GM21447 (cell line): ENCODE measurements at regions not wholly inside any gene's neighbourhood (a gene's known extent, or its start where the extent isn't known, plus 50 kb on each side); places are given as distances from the start of the nearest gene placed in this dataset.

Experiments used
- ATAC-seq: cut with Tn5 transposase; IDR thresholded peaks from one replicate; pipeline ENCODE4 v1.9.1; 2021; ENCODE audit not compliant: unreplicated experiment

DNA sequence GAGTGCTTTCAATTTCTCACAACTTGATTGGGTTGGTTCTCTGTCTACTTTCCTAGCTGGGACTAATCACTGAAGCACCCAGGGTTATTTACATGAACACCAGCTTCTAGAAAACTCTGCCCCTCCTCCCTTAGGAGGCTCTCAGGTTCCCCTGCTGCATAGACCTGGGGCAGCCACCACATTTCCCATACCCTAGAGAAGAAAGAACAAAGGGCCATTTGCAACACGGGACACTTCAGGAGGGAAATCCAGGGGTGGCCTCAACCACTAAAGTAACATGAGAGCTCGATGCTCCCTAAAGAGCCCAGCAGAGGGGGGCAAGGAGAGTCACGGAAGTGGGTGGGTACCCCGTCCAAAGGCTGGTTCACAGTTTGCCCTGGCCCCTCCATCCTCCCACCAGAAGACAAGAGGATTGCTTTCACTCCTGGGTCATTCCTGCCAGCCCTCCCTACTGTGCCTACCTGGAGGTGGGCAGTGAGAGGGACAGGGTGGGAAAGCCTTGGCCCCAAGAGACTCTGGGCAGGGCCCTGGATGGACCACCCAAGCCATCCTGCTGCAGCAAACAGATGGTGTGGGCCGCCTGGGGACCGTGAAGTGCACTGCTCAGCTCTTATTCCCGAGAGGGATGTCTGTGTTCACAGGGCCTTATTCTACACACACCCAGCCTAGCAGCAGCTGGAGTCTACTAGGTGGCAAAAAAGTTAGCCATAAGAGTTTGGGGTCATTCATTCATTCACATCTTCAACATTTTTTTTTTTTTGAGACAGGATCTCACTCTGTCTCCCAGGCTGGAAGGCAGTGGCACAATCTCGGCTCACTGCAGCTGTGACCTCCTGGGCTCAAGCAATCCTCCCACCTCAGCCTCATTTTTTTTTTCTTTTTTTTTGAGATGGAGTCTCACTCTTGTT lies 392.1 kb downstream of the SOX9 start:
- ATAC-seq, result no peak

DNA sequence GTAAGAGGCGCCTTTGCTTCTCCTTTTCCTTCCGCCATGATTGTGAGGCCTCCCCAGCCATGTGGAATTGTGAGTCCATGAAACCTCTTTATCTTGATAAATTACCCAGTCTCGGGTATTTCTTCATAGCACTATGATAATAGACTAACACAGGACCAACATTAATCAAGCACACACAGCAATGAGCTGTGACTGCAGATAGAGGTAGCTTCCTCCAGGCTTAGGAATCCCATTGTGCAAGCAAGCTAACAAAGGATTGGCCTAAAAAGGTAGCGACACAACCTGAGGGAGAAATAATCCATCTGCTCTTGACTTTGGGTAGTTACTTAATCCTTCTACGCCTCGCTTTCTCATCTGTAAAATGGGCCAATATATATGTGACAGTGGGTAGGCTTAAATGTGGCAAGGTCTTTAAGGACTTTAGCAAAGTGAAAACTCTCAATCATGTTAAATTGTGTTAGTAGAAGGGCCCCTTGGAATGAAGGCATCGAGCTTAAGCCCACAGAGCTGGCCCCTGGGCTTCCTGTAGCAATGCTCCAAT lies 393.6 kb downstream of the SOX9 start:
- no peak for ATAC-seq

DNA sequence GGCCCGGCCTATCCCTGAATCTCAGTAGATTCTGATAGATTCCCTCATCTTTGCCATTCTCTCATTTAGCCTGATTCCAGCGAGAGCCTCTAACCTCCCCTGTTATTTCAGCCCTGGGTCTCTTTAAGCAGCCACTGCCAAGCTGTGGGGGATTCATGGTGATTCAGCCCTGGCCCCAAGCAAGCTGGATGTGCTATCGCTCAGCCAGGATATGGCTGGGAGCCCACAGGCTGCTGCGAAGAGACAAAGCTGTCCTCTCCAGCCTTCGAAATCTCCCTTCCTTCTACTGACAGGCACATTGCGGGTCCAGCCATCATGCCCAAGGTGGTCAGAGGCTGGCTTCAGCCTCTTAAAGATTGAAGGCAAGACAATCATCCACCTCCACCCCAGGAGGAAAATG lies 394.1 kb downstream of the SOX9 start:
- ATAC-seq, result no peak

DNA sequence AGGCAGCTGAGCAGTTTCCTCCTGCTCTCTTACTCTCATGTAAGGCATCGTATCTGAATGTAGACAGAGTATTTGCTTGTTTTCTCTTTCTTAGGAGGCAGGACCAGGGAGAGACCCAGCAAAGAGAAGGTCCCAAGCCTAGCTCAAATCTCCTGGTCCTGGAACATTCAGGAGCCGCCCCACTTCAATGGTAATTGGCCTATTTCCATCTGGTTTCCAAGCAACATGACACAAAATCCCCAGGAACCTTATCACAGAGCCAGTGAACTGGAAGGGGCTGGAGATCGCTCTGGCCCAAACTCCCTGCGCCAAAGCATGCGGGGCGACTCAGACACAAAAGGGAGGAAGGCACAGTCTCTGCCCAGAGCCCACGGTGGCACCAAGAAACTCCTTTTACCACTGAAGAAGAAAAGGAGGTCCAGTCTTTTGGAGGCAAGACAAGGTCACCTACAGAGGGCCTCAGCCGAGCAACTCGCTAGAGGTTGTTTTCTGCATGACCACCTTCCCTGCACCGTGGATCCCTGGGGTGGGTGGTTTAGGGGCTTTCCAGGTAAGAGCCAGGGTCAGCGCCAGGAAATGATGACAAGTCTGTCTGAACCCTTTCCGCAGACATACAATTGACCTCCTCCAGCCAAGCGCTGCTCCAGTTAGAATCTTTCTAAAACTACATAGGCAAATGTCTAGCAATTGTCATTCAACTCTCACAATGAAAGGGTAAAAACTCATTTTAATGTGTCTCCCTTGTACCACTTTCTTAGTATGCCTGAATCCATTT lies 394.7 kb downstream of the SOX9 start:
- ATAC-seq, result peak; percentile 34

DNA sequence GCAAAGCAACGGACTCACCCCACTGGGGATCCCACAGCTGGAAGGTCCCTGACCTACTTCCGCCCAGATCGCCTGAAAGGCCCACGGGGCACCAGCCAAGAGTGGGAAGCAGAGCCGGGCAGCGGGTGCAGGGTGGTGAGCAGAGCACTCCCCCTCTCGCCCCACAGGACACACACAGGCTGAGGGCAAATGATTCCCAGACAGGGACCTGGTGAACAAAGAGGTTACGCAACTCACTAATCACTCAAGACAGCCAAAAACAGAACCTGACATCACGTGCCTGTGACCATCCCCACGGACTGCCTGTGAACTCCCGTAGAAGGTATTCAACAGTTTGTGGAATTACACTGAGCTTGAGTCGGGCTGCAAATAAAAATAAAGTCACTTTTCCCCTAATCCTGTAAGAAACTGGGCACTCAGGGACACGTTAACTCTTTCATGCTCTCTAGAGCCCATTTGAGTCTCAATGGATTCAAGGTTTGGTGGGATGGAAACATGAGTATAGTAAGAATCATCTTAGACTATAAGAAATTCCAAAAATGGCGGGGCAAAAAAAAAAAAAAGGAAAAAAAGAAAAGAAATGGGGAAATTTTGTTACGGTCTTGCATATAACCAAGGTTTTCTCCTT lies 396.1 kb downstream of the SOX9 start:
- no peak for ATAC-seq

DNA sequence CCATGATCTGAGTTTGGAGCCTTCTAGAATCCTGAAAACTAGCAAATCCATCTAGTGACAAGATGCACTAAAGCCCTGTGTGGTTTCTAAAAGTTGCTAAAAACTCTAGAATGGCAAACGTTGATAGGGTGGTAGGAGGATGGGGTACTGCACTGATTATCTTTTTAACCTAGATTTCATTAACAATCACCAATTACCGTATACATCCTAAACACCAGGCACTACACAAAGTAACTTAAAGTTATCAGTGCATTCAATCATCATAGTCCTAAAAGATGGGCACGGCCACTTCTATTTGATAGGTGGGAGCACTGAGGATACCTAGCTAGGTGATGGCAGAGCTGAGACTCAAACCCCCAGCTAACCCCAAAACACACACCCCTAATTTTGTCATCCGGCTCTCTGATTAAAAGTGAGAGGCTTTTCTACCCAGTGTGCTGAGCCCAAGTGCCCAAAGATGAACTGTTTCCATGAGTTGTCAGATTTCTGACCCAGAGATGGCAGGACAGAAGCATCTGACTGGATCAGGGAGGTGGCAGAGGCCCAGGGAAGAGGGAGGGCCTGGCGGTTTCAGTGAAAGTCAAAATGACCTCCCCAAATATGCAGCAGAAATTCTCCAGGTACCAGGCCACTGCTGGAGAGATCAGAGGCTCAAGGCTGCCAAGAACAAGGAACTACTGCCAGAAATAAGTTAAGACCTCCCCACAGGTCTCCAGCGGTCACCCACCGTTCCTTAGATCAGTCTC lies 396.8 kb downstream of the SOX9 start:
- no peak for ATAC-seq

DNA sequence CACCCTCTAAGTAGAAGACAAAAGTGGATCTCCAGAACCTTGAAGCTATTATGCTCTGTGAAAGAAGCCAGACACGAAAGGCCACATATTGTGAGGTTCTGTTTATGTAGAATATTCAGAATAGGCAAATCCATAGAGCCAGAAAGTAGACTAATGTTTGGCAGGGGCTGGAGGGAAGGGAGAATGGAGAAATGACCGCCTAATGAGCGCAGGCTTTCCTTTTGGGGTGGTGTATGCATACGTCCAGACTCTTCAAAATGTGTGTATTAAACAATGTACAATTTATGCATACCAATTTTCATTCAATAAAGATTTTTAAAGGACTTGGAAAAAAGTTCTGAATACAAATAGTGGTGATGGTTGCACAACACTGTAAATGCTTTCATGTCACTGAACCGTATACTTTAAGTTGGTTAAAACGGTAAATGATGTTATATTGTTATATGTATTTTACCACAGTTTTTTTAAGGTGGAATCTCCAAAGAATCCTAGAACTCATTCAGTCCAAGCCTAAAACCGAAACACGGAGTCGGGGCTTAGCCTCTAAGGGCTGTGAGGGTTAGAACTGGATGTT lies 397.4 kb downstream of the SOX9 start:
- no peak for ATAC-seq

DNA sequence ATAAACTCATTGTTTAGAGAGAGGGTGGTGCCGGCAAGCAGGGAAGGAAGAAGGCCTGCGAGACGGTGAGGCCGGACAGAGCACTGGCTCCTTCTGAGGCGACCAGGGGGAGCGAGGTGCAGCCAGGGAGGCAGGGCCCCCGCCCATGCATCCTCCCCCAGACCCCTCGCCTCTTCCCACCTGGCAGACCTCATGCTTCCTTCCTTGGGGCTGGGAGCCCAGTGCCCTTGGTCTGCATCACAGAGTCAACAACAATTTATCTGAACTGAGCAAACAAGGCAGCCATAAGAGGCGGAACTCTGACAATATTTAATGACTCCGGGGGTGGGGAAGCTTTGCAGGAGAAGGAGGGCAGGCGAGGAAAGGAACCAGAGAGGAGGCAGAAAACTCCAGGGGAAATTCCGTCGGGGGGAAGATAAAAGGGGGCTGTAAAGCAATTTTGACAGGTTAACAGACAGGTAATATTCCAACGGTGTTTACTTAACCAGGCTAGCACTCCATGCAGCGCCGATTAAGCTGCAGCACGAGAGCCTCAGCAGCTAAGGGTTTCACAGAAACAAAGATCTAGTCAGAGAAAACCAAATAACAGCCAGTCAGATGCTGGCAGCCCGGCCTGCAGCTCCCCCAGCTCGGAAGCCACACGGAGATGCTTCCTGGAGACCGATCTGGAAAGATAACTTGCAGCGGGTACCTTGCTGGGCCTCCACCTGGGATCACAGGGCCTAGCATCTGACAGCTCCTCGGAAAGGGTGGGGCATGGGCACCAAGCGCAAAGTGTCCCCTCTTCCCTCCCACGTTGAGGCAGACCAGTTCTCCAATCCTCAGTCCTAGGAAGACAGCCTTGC lies 398.2 kb downstream of the SOX9 start:
- ATAC-seq, result no peak

DNA sequence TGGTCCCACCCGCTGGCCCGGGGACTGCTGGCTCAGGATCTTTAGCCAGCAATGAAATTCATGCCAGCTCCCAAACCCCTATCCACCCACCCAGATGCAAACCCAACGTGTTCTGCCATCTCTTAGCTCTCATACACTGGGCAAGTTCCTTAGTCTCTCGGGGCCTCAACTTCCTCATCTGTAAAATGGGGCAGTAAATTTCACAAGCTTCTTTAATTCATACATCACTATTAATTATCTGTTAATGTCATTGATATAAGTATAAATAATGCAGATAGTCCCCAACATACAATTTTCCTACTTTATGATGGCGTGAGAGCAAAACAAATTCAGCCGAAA lies 398.7 kb downstream of the SOX9 start:
- no peak for ATAC-seq

DNA sequence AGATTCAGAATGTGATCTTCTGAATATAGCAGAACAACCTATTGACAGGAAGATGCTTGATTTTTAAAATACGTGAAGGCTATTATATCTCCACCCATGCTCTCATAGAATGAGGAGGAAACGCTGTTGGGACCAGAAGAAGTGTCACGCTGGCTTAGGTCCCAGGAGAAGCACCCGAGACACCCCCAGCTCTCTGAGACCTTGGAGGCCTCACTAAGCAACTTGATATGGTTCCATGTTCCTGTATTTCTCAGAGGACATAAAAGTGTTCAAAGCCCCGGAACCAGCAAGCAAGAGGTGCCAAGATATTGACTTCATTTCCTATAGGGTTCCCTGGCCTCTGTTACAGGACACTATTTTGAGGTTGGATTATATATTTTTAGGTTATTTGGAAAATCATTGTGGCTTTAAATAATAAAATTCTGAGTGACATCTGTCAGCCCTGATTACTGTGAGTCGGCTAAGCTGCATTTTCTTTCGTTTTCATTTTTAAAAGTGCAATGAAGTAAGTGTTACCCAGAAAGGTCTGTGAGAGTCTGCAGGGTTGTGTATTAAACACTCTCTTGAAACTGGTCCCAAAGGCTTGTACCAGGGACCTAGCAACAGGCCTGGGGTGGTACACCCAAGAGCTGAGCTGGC lies 400.0 kb downstream of the SOX9 start:
- ATAC-seq, result no peak

DNA sequence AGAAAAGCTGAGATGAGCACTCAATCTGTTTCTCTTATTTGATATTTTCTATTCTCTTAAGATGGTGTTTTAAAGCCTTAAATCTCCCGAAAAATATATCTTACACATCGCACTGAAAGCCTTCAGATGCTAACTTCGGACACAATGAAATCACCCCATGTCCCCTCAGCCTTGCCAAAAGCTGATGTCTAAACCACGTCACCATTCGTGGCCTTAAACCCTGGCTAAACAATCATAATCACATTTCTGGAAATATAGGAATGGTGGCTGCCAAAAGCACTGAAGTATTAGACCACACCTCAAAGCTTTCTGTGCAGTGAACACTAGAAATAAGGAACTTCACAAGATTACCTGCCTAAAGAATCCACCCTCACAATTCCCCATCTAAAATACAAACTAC lies 402.7 kb downstream of the SOX9 start:
- no peak for ATAC-seq

DNA sequence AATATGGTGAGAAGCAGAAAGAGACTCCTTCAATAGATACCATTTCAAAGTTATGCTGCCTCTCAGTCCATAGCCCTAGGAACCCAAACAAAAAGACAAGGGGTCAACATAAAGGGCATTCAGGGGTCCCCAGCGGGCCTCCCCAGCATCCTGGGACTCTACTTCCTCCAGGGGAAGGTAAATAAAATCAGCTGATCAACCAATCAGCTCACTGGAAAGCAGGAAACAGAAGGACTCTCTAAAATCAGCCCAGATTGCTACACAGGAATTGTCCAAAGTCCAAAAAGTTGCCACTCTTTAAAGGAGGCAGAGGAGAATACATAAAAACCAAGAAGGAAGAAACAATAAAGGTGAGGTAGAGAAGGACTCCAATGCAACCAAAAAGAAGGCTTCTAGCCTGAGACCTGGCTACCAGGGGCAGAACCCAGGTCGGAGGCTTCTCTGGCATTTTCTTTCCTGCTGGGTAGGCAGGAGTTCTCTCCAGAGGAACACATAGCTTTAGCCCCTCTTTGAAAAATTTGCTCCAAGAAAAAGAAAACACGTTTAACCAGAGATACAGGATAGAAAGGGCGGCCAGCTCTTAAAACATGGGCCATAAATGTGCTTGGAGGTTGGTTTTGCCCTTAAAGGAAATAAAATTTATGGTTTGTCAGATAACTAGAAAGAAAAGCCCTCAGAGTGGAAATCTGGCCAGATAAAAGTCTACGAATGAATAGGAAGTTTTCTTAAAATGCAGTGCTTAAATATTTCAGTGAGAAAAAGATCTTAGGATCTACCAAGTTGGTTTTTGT lies 404.6 kb downstream of the SOX9 start:
- no peak for ATAC-seq

DNA sequence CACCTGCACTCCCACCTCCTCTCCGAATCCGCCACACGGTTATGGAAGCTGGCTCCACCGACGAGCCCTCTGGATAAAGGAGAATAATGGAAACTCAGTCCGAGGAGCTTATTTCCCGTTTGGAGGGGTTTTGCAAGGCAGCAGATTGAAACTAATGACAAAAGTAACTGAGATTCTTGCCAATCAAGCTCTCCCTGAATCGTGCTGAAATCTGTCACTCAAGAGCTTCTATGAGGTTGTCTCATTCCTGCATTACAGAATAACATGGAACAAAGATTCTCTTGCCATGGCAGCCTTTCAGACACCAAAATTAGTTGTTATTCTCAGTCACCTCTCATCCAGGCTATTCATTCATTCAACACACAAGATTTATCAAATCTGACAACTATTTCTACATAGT lies 405.9 kb downstream of the SOX9 start:
- no peak for ATAC-seq

DNA sequence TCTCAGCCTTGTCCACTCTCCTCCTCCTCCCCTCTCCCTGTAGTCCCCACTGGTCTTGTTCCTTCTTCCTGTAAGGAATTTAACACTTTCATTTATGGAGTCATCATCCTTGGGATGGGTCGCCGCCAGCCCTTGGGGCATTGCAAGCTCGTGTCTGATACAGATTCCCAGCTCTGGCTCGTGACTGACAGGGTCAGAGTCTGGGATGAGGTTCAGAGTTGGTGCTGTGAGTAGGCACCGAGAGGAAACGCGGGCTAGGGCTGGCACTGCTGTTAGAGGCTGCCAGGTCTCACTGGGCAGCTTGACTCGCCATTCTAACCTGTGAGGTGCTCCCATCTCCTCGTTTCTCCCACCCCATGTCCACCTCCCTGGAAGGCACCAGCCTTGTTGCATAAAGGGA lies 407.0 kb downstream of the SOX9 start:
- no peak for ATAC-seq

DNA sequence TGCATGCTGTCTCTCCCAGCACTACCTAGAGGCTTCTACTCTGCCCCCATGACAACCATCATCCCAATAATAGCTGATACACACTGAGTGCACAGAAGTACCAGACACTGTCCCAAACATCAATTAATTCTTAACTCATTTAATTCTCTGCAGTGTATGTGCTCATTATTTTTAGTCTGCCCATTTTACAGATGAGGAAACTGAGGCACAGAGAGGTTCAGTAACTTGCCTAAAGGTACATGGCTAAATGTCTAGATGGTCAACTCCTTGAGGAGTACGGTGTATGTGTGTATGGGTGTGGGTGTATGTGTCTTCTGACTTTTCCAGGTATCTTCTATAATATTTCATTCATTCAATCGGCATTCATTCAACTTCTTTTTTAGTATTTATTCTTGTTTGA lies 407.9 kb downstream of the SOX9 start:
- ATAC-seq, result no peak

DNA sequence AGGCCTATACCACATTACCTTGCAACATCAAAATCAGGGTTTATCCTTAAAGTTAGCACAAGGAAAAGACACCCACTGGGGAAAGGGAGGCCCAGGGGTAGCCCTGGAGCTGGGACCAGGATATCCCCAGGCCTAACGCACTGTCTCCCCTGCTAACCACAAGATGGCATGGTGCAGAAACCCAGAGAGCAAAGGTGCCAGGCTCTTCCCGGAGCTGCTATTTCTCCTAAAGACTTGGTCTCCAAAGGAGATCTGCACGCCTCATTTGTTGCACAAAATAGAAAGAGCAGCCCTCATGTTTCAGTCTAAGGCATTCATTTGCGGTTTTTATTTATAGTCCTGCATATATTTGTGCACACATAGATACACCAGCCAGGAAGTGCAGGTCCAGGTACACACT lies 408.6 kb downstream of the SOX9 start:
- ATAC-seq, result no peak

DNA sequence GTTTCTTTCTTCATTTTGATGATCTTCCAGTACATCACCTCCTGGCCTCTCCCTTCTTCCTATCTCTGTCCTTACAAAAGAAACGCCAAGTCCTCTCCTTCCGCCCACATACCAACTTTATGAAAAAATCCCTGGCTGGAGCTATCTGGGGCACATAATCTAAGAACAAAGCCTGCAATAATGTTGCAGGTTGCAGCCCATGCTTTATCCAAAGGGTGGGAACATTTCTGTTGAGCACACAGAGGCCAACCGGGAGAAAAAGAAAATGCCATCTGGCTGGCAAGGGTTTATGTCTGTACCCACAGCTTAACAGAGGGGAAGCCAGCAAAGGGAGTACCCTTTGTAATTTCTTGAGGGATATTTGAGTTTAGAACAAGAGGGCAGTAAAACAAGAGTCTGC lies 409.6 kb downstream of the SOX9 start:
- ATAC-seq, result no peak

DNA sequence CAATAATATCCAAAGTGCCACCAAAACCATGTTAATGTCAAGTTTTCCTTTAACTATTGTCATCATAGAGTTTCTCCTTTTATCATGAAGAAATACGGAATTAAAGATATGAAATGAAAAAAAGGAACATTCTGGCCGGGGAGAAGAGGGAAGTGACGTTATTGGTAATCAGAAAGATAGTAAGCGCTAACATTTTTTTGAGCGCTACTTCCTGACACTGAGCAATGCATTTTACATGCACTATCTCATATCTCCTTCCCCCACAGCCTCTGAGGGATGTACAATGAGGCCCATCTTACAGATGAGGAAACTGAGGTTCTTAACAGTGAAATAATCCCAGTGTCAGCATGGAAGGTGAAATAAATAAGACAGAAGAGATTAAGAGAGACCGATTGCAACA lies 410.9 kb downstream of the SOX9 start:
- no peak for ATAC-seq

DNA sequence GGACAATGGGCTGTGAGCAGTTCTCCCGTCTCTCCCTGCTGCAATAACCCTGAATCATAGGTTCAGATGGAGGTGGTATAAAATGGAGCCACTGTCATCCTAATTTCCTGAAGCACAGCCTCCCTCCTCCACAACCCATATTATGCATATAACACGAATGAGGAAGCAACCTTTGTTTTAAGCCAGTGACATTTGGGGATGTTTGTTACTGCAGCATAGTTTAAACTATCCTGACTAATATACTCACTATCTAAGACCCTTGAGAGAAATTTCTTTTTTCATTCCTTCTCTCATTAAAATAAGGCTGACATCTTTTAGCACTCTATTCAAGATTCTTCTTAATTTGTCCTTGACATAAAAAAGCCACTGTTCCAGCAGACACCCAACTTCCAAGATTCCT lies 413.4 kb downstream of the SOX9 start:
- no peak for ATAC-seq
